ENCODE measurements at regions not wholly inside any gene's neighbourhood (a gene's known extent, or its start where the extent isn't known, plus 50 kb on each side); places are given as distances from the start of the nearest gene placed in this dataset.

DNA sequence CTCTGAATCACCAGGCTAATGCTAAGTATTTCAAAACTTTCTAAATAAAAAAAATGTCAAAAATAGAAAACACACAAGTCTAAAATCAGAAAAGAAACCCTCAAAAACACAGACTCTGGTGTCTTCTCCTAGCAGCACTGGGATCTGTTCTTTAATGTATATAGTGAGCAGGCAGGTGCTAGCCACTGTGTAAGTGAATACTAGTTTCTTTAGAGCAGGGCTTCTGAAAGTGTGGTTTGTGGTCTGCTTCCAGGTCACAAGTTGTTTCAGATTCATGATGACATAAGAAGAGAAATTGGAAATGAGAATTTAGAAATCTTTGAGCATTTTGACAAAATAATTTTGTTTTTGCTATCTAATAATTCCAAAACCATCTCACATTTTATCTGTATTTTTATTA is 763.1 kb downstream of the USP25 start:
- no peak for DNase-seq (ENCODE audit: low spot score)

DNA sequence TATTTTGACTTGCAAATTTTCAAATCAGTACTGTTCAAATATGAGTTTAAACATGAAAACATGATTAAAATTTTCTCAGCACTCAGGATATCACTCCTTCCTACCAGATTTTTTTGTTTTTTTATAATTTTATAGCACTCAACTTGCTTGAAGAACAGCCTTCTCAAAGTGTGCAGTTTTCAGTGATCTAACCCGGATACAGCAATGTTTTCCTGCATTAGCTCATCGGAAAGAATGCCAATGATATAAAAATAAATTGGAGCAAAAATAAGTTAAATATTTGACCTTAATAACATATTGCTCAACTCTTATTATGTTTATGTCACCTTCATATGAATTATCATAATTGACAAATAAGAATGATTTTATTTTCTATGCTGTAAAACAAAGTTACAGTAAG is 766.8 kb downstream of the USP25 start:
- DNase-seq (ENCODE audit: low spot score): no peak

DNA sequence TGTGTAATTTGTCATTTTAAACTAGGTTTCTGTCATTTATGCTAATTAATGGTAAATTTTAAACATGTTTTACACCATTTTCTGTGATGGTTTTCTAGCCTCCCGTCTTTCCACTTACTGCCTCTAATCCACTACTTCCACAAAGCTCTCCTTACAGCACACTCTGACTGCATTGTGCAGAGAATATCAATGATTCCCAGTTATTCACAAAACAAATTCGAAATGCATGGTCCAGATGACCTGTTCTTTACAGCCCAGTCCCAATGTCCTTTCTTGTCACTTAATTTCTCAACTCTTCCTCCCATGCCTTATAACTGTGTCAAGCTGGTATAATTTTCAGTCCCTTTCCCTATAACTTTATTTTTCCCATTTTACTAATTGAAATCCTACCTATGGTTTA is 770.5 kb downstream of the USP25 start:
- no peak for DNase-seq (ENCODE audit: low spot score)

DNA sequence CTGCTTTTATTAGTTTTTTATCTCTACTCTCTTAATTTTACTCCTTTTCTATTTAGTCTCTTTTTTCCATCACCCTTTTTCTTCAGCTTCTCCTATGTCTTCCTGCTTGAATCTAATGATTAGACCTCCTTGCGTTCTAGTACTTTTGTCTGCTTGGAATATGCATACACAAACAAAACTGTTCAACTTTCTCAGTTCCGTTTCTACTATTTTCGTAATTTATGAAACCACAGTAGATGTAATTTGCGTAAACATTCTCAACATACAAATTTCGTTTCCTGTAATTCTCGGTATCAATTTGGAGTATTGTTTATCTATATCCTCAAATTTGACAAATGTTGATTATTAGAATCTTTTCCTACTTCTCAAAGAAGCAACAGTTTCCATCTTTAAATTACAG is 772.5 kb downstream of the USP25 start:
- no peak for DNase-seq (ENCODE audit: low spot score)

DNA sequence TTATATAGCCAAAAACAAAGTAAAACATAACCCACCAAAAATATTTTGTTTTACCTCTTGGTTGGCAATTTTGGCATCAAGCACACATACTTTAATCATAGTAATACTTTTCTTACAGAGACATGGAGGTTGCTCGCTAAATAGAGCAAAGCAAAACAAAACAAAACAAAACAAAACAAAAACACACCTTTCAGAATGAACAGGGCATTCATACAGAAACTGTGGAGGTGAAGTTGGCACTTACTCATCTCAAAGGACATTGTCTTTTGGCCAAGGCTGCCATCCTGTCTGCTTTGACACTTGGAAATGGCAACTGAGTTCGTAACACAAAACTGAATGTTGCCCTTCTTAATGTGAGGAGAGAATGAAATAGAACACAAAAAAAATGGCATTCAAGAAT is 773.1 kb downstream of the USP25 start:
- no peak for DNase-seq (ENCODE audit: low spot score)

DNA sequence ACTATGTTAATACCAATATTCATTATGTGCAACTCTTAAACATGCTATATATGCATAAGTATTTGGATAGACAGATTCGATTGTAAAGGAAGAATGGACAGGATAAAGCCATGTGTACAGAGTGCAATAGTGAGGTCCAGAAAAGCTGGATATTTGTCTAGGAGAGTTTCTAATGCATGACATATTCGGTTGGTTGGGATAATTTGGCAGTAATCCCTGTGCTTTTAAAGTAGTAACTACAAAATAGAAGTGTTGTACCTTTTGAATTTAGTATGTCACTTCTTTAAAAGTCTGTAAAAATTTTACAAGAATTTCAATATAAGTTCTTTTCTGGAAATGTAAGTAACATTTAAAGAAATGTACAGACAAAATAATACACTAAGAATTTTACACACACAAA is 774.5 kb downstream of the USP25 start:
- no peak for DNase-seq (ENCODE audit: low spot score)

DNA sequence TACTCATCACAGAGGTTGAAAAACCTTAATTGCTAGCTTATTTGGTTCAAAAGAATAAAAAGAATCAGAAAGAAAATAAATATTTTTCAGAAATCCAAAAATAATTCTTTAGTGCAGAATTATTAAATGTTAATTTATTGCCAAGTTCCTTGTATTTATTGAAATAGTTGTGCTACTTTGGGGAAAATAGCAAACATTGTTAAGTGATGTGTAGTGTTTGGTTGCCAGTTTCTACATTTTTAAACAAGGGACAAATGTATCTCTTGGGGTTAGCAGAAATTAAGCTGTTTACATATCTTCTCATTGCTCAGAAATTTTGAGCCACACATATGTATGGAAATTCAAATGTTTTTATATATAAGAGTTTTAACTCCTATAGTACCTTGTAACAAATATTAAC is 775.0 kb downstream of the USP25 start:
- DNase-seq (ENCODE audit: low spot score): no peak

DNA sequence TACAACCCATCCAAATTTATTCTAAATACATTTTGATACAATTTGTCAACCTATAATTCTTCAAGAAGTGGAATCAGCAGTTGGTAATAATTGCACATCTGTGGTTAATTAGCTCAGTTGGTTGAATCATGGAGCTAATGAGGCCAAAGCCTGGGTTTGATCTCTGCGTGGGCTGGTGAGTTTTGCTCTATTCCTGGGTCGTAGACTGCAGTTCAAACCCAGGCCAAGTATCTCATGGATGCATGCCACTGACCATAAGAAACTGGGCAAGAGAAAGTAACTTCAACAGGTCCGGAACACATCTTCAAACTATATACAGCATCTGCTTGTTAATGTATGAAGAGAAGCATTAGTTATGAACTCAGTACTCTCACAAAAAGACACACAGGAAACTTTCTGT is 779.7 kb downstream of the USP25 start:
- peak; percentile 50 for DNase-seq (ENCODE audit: low spot score)

DNA sequence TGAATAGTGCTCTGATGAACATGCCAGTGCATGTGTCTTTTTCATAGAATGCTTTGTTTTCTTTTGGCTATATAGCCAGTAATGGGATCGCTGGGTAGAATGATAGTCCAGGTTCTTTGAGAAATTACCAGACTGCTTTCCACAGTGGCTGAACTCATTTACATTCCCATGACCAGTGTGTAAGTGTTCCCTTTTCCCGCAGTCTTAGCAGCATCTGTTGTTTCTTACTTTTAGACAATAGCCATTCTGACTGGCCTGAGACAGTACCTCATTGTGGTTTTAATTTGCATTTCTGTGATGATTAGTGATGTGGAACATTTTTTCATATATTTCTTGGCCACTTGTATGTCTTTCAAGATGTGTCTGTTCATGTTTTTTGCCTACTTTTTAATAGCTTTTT is 784.5 kb downstream of the USP25 start:
- DNase-seq (ENCODE audit: low spot score): no peak

DNA sequence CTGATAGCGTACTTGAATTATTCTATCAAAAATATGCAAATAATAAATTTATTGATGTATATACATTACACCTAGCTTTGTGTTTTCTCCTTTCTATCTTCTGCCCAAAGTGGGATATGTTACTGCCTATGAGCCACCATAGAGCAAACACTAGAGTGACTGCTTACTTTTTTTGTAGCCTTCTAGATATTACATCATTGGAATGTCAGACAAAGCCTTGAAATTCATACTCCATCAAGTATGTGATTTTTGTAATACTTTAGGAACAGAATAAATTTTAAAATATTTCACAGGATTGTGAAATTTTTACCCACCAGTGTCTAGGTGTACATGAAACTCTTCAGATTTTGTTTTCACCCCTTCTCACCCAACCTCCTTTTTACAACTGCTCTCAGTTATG is 787.6 kb downstream of the USP25 start:
- peak; percentile 43 for DNase-seq (ENCODE audit: low spot score)

DNA sequence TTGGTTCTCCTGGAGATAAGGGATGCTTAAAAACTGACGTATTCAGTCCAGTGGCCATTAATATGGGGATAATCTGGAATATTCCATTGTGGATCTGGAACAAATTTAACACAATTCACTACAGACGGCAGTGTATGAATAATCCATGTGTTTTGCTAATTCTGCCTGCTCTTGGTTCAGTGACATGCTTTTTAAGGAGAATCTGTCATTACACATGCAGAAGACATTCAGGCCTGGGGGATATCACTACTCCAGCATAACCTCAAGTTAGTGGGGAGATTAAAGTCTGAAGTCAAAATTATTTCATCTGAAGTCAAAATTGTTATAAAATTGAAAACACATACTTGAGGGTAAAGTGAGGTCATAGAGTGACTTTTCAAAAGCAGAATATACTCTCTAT is 789.3 kb downstream of the USP25 start:
- no peak for DNase-seq (ENCODE audit: low spot score)

DNA sequence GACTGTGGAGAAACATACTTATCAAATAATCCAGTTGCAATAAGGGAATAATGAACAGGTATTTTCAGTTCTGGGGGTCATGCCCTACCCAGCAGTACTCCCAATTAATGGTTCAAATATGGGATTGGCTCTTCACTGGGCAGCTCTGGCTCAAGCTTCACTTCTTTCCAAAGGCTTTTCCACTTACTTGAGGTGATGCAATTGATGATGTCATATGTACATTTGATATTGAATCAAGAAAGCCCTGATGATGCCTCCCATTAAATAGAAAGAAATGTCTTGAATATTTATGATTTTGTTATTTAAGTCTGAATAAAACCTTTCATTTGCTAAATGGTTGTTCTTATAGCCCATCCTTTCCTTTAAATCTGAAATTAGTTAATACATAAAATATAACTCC is 789.9 kb downstream of the USP25 start:
- no peak for DNase-seq (ENCODE audit: low spot score)

DNA sequence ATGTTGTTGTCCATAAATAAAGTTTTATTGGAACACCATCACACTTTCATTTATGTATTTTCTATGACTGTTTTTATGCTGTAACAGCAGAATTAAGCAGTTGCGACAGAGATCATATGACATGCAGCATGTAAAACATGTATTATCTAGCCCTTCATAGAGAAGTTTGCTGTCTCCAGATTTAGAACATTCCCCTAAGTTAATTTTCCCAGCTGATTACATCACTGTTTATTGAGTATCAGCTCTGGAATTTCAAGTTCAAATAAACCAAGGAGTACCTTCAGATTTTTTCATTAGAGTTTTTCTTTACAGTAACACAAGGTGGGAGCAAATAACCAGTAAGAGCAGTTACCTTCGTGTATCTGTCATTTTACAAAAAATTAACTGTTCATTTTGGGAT is 792.8 kb downstream of the USP25 start:
- DNase-seq (ENCODE audit: low spot score): peak; percentile 25

DNA sequence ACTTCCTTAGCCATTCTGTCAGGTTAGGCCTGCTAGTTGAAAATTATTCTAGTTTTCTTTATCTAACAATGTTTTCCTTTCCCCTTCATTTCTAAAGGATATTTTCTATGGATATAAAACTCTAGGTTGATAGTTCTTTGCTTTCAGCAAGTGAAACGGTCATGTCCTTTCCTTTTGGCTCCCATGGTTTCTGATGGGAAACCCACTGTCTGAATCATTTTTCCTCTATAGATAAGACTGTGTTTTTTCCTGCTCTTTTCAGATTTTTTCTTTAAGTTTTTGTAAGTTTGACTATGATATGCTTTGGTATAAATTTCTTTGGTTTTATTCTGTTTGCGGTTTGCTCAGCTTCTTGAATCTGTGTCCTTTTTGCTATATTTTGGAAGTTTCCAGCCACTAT is 800.9 kb downstream of the USP25 start:
- DNase-seq (ENCODE audit: low spot score): no peak

DNA sequence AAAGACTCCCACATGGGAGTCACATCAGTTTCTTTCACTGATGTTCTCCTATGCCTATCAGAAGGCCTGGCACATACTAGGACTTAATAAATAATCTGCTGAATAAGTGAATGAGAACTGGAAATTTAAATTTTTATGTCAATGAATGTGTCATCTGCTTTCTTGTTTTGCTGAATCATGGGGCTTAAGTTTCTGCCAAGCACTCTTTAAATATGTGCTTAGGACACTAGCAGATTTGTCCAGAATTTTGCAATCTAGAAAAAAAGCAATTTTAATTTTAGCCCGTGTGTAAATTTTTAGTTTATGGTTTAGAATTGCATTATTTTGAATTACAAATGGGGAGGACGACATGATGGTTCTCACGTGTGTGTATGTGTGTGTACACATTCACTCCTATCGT is 803.1 kb downstream of the USP25 start:
- peak; percentile 24 for DNase-seq (ENCODE audit: low spot score)

DNA sequence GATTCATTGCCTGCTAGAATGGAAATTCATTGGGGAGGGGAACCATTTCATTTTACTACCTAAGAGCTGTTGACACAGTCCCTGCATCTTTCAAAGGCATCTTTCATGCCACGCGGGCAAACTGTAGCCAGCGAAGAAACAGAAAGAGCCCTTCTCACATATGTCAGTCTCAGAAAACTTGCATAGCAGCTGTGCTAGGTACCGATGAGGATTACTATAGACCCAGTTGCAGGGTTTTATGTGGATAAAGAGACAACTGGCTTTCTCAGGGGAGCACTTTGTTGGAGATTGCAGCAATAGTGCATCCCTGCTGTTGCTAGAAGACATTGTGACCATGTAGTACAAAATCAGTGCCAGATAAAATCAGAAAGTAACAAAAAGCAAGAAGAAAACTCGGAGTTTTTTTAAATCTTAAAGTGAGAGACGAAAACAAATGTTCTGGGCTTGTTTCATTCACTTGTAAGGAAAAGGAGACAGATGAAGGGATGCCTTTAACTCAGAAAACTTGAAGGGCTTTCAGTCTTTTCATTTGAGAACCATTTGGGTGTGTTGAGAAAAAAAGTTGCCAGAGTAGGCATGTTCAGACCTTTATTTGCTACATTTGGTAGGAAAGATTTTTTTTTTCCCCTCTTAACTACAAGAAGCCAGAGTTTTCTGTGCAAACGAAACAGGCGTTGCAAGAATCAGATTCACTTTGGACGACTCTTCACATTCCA is 804.1 kb downstream of the USP25 start:
- no peak for DNase-seq (ENCODE audit: low spot score)

DNA sequence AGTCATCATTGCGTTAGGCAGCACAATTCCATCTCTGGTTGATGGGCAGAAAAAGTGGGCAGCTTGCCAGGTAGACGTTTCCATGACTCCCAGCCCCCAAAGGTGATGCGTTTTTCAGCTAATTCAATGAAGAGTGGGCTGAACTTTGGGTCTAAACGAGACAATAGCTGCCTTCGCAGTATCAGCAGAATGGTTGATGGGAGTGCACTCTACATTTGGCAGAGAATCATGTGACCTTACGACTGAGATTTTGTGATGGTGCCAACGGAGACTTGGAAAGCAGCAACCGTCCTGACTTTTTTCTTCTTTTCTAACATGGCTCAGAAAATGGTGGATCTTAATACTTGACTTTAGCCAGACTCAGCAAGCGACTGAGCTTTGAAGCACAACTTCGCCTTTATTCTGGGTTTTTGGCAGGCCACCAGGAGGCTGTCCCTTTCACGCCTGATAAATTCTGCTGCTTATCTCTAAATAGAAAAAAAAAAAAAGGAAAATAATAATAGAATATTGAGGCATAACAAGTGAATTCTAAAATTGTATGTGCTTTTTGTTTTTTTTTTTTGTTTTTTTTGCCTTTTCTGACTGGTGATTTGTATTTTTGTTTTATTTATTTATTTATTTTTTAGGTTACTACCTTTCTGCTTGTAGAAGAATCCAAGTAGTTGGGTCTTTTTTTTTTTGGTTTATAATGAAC is 804.8 kb downstream of the USP25 start:
- peak; percentile 59 for DNase-seq (ENCODE audit: low spot score)

DNA sequence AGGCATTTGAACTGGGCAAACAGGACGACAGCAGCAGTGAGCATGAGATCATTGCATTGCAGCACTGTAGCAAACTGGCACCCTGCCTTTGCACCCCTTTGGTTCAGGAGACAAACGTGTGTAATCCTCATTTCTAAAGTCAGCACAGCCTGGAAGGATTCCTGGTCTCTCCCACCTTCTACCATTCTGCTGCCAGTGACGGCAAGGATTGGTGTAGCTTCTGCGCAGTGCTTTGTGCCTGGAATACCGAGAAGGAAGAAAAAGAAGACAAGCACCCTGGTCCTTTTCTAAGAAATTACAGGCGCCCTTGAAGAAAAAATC is 805.3 kb downstream of the USP25 start:
- DNase-seq (ENCODE audit: low spot score): peak; percentile 56

DNA sequence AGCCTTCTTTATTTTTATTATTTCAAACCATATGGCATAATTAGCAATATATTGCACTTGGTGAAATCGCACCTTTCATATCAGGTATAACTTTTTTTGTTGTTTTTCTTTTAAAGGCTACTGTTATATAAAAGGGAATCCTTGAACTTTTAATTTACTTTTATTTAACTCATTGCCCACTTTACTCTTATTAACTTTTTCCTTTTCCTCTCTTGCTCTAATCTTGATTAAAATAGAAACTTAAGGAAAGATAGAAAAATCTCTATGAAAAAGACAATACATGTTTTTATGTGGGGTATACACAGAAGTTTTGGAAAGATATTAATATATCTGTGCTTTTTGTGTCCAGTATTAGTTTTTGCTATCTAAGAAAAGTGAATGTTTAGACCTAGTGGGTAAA is 805.8 kb downstream of the USP25 start:
- DNase-seq (ENCODE audit: low spot score): no peak

DNA sequence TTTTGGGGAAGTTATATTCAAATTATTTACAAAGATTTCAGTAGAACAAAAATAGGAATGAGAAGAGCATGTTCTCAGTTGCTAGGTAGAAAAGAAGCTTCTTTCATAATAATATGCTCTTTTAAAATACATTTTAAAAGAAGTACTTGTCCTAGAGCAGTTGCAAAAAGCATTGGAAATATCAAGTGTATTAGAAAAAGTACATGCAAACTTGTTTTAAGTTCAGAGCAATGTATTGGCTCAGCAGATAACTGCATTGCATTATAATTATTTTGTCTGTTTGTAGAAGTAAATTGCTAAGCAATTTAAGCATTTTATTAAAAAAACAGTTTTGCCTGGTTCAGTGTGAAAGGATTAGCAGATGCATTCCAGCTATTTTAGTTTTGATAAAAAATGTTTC is 806.4 kb downstream of the USP25 start:
- DNase-seq (ENCODE audit: low spot score): no peak

DNA sequence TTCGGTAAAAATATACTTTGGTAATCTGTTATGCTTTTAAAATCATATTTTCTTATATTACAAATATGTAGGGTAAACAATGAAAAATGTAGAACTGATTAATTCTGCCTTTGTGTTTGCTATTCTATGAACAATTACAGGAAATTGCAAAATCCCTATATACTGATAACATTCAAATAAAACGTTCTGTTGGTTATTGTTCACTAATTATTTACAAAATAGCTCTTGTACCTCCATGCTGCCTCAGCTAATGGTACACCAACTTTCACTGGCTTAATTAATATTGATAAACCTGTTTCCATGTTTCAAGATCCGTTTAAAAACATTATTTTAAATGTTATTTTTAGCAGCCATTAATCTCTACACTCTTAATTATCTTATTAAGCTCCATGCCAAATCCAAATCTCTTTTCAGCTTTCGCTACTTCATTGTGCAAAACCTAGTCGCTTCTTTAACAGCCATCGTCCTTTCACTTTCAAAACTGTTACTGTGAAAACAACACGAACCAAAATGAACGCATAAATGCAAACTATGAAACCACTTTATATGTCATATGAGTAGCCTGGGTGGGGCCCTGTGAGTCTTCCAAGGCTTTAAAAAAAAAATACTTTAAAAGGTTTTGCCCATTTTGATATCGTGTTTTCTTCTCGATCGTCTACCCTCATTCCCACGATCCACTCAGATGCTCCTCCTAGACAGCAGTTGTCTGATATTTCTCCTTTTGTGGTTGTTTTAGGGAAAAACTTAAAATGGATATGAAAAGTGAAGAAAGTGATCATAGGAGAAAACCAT is 807.1 kb downstream of the USP25 start:
- DNase-seq (ENCODE audit: low spot score): peak; percentile 34

DNA sequence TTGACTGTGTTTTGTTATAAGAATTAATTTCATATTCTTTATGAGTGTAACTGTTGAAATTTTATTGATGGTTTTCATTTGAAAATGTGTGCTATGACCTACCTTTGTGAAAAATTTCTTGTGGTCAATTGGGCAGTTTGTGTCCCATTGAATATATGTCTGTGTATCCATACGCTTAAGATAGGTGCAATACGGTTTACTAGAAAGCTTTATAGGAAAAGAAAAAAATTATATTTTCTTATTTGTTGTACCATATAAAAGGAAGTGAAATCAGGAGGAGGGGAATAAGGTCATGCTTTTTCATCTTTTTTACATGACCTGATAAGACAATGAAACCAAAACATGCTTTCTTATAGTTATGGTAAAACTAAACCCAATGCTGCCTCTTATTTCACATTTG is 807.7 kb downstream of the USP25 start:
- DNase-seq (ENCODE audit: low spot score): no peak

DNA sequence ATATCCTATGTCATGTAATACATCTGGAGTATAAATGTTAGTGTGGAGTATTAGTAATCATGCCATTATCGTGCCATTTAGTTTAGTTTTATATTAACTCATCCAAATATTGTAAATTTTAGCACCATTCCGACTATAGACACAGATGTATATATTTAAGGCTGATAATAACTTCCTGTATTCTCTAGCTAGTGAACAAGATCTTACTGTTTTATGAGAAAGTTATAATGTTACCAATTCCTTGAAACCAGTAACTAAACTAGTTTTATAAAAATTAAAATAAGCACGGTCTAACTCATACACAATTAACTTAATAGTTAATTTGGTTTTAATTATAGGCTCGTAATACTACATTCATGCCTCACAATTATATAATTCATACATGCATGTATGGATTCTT is 808.6 kb downstream of the USP25 start:
- no peak for DNase-seq (ENCODE audit: low spot score)

Data from GM03348 (cell line).